Karpas-422 (cell line): ENCODE measurements at regions not wholly inside any gene's neighbourhood (a gene's known extent, or its start where the extent isn't known, plus 50 kb on each side); places are given as distances from the start of the nearest gene placed in this dataset.

ENCODE experiments used
- DNase-seq: peaks from one replicate; pipeline ENCODE4 v3.0.0-alpha.2; 2015
- H2AFZ ChIP-seq: fragments of 200-600 bp; sonication (generic); 2 replicates; pipeline ENCODE4 v1.6.1; 2014; ENCODE audit warnings: antibody characterized with exemption, low read length, mixed read lengths
- H3K27ac ChIP-seq: fragments of 200-600 bp; sonication (generic); 2 replicates; pipeline ENCODE4 v1.5.1; 2014; ENCODE audit warnings: mild to moderate bottlenecking, low read length, moderate library complexity
- H3K27me3 ChIP-seq: fragments of 200-600 bp; sonication (generic); 2 replicates; pipeline ENCODE4 v1.6.1; 2014; ENCODE audit warnings: low read length, mixed read lengths
- H3K36me3 ChIP-seq: fragments of 200-600 bp; sonication (generic); 2 replicates; pipeline ENCODE4 v1.6.1; 2014; ENCODE audit warnings: low read length, mixed read lengths; ENCODE audit not compliant: insufficient read depth
- H3K4me1 ChIP-seq: fragments of 200-600 bp; sonication (generic); 2 replicates; pipeline ENCODE4 v1.6.1; 2014; ENCODE audit warnings: mild to moderate bottlenecking, low read length, mixed read lengths
- H3K4me2 ChIP-seq: fragments of 200-600 bp; sonication (generic); 2 replicates; pipeline ENCODE4 v1.6.1; 2014; ENCODE audit warnings: low read length, low read depth, mild to moderate bottlenecking; ENCODE audit not compliant: poor library complexity, severe bottlenecking
- H3K4me3 ChIP-seq: fragments of 200-600 bp; sonication (generic); 2 replicates; pipeline ENCODE4 v1.5.1; 2014; ENCODE audit warnings: mild to moderate bottlenecking, antibody characterized with exemption, low read length, mixed read lengths
- H3K79me2 ChIP-seq: fragments of 200-600 bp; sonication (generic); 2 replicates; pipeline ENCODE4 v1.6.1; 2014; ENCODE audit warnings: mild to moderate bottlenecking, low read length, mixed read lengths
- H3K9ac ChIP-seq: fragments of 200-600 bp; sonication (generic); 2 replicates; pipeline ENCODE4 v1.6.0; 2014; ENCODE audit warnings: low read length
- H3K9me2 ChIP-seq: fragments of 200-600 bp; sonication (generic), shearing (Covaris generic); replicated peaks from 2 replicates; pipeline ENCODE4 v1.6.0; 2014; ENCODE audit warnings: mild to moderate bottlenecking, low read length, moderate library complexity; ENCODE audit not compliant: insufficient read depth
- H3K9me3 ChIP-seq: fragments of 300-700, 200-600 bp; sonication (generic); 2 replicates; pipeline ENCODE4 v1.6.1; 2014; ENCODE audit warnings: low read length, mixed read lengths
- H4K20me1 ChIP-seq: fragments of 200-600 bp; sonication (generic); 2 replicates; pipeline ENCODE4 v1.6.1; 2014; ENCODE audit warnings: mild to moderate bottlenecking, antibody characterized with exemption, low read length, low read depth; ENCODE audit not compliant: insufficient read depth

DNA sequence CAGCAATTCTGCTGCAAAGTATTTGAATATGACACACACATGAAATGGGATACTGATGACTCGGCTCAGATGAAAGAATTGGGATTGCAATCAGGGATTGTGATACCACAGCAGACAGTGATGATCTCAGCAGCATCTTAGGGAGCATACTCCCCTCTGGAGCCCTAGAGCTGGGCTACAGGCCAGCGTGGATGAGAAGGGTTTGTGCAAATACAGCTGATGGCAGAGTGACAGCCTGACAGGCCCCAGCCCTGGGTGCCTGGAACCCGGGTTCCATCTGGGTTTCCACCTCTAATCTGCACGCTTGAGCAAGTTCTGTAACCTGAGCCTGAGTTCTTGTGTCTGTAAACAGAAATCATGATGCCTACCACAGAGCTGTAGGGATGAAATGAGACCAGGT, 418.0 kb downstream of the LRATD1 start:
- DNase-seq, result no peak
- H3K27ac ChIP-seq, result peak overlapping the region; percentile 64
- H3K27me3 ChIP-seq, result no peaks in the 10 kb centered on the region
- no peak overlapping the region for H3K4me3 ChIP-seq
- H4K20me1 ChIP-seq, result no peaks in the 10 kb centered on the region
- H3K4me2 ChIP-seq, result peak overlapping the region; percentile 38
- H3K79me2 ChIP-seq, result no peaks in the 10 kb centered on the region
- no peaks in the 10 kb centered on the region for H3K9me3 ChIP-seq
- no peak overlapping the region for H2AFZ ChIP-seq
- peaks cover 36% of the 10 kb centered on the region for H3K4me1 ChIP-seq
- H3K36me3 ChIP-seq, result no peaks in the 10 kb centered on the region
- H3K9me2 ChIP-seq, result no peaks in the 10 kb centered on the region
- no peak overlapping the region; the same call in 1 of the 2 replicates for H3K9ac ChIP-seq

DNA sequence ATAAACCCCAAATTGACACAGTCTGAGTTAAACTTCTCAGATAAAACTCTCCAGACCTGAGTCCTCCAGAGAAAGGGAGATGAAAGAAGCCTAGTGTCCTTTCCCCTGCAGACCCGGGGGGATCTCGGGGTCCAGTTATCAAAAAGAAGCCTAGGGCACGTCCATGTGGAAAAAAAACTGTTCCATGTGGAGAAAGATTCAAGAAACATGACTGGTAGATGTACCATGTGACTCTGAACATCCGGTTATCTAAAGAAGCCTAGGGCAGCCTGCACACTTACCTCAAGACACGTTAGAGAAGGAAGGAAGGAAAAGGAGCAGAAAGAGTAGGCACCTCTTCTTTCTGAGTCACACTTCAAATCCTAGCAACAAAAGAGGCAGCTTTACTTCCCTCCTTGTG, 421.0 kb downstream of the LRATD1 start:
- Histone ChIP-seq H3K4me2 (no peak overlapping the region), H3K4me3 (no peak overlapping the region), H3K9me2 (no peaks in the 10 kb centered on the region), H3K27me3 (no peaks in the 10 kb centered on the region), H4K20me1 (no peaks in the 10 kb centered on the region), H3K4me1 (peaks cover 34% of the 10 kb centered on the region), H3K9me3 (no peaks in the 10 kb centered on the region), H3K36me3 (no peaks in the 10 kb centered on the region), H3K9ac (no peak overlapping the region), H3K27ac (no peak overlapping the region), H3K79me2 (no peaks in the 10 kb centered on the region), H2AFZ (no peak overlapping the region)
- DNase-seq, result no peak

DNA sequence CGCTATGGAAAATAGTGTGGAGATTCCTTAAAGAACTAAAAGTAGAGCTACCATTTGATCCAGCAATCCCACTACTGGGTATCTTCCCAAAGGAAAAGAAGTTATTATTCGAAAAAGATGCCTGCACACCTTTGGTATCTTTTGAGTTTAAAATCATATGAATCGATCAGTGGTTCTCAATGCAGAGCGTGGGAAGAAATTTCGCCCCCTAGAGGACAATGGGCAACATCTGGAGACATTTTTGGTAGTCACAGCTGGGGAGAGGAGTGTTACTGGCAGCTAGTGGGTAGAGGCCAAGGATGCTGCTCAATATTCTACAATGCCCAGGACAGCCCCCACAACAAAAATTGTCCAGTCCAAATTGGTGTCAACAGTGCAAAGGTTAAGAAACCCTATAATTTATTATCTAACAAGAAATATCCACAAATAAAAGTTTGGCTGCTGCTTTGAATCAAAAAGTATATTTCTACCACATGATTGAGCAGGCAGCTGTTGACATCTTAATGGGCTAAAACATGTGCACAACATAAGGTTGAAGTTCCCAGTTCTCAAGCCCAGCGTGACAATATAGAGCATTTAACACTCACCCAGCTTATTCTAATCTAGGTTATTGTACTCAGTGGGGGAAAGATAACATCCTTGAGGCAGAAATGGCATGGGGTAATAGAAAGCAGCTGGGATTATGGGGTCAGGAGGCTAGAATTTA, 425.7 kb downstream of the LRATD1 start:
- no peaks in the 10 kb centered on the region for H3K36me3 ChIP-seq
- no peaks in the 10 kb centered on the region for H3K9me3 ChIP-seq
- no peak overlapping the region for H2AFZ ChIP-seq
- no peaks in the 10 kb centered on the region for H4K20me1 ChIP-seq
- peak; percentile 85 for DNase-seq
- H3K9ac ChIP-seq, result no peak overlapping the region
- H3K9me2 ChIP-seq, result no peaks in the 10 kb centered on the region
- no peak overlapping the region for H3K27ac ChIP-seq
- H3K4me2 ChIP-seq, result no peak overlapping the region
- no peaks in the 10 kb centered on the region for H3K79me2 ChIP-seq
- H3K4me3 ChIP-seq, result no peak overlapping the region
- H3K4me1 ChIP-seq, result peaks cover 10% of the 10 kb centered on the region
- no peaks in the 10 kb centered on the region for H3K27me3 ChIP-seq

DNA sequence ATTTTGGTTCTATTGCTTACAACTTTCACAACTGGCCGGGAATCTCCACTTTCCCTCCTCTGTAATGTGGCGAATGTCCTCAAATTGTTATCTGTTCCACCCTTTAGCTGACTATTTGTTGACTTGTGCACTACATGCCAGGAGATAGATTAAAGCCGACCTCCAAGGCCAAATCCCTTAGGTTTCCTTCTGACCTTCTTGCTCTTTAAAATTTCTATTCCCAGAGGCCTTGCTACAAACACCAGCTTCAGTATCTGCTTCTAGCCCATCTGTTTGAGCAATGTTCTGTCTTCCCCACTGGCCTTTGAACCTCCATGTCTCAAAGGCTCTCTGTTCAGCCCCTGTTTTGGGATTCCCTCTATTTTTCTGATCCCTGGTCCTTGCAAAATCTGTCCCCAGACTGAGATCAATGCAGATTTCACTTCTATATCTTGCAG, 426.2 kb downstream of the LRATD1 start:
- Histone ChIP-seq H3K4me3 (no peak overlapping the region), H4K20me1 (no peaks in the 10 kb centered on the region), H3K79me2 (no peaks in the 10 kb centered on the region), H3K27me3 (no peaks in the 10 kb centered on the region), H3K9me2 (no peaks in the 10 kb centered on the region), H3K36me3 (no peaks in the 10 kb centered on the region), H3K4me1 (peaks cover 8% of the 10 kb centered on the region), H3K9ac (no peak overlapping the region), H3K27ac (no peak overlapping the region), H3K4me2 (no peak overlapping the region), H3K9me3 (no peaks in the 10 kb centered on the region), H2AFZ (no peak overlapping the region)
- DNase-seq, result no peak

DNA sequence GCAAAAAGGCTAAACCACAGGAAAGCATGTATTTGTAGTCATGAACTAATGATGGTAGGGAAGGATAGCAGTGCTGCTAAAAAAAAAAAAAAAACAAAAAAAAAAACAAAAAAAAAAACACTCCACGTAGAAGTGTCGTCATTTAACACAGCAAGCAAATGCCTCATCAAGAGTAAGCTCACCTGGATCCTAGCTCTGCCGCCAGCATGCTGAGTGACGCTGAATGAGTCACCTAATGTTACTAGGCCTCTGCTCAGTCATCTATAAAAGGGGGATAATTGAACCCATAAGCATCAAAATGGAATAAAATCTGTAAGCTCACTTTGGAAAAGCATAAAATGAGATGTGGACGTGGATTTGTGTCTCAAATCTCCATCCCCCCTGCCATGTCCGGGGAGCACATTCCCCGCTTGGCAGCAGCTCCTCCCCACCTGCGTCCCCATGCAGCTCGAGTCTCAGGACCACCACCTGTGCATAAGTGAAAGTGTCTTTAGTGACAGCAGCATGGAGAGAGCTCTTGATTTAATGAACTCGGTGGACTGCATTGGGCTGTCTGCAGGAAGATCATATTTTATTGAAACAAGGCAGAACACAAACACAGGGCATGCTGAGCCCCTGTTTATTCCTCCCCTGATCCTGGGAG, 427.5 kb downstream of the LRATD1 start:
- H3K27ac ChIP-seq, result no peak overlapping the region
- no peak overlapping the region for H3K9ac ChIP-seq
- H3K4me2 ChIP-seq, result no peak overlapping the region
- peaks cover 3% of the 10 kb centered on the region; the same call in 1 of the 2 replicates for H3K9me3 ChIP-seq
- peak; percentile 11 for DNase-seq
- H3K79me2 ChIP-seq, result no peaks in the 10 kb centered on the region
- H3K27me3 ChIP-seq, result no peaks in the 10 kb centered on the region
- no peaks in the 10 kb centered on the region for H3K36me3 ChIP-seq
- H4K20me1 ChIP-seq, result no peaks in the 10 kb centered on the region
- H3K9me2 ChIP-seq, result no peaks in the 10 kb centered on the region
- peaks cover 8% of the 10 kb centered on the region for H3K4me1 ChIP-seq
- H3K4me3 ChIP-seq, result no peak overlapping the region
- no peak overlapping the region for H2AFZ ChIP-seq

DNA sequence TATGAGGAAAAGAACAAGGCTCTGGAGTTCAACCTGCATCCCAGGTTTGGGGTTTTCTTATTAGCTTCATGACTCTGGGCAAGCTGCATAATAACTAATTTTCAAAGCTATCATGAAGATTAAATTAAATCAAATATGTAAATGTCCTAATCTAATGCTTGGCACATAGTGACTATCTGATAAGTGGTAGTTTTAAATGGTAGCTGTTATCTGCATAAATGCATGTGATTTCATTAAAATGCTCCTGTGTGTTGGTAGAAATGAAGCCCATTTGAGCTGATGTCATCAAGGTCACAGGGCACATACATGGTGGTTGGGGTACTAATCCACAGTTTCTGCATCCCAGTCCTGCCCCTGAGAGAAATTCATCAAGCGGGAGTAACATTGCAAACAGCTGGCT, 428.8 kb downstream of the LRATD1 start:
- peaks cover 3% of the 10 kb centered on the region; the same call in 1 of the 2 replicates for H3K9me3 ChIP-seq
- H3K27ac ChIP-seq, result no peak overlapping the region
- H3K36me3 ChIP-seq, result no peaks in the 10 kb centered on the region
- H3K9me2 ChIP-seq, result no peaks in the 10 kb centered on the region
- no peak overlapping the region for H3K9ac ChIP-seq
- peaks cover 10% of the 10 kb centered on the region for H3K4me1 ChIP-seq
- no peaks in the 10 kb centered on the region for H3K79me2 ChIP-seq
- H3K4me3 ChIP-seq, result no peak overlapping the region
- H2AFZ ChIP-seq, result no peak overlapping the region
- H3K4me2 ChIP-seq, result no peak overlapping the region
- DNase-seq, result no peak
- H4K20me1 ChIP-seq, result no peaks in the 10 kb centered on the region
- H3K27me3 ChIP-seq, result no peaks in the 10 kb centered on the region

DNA sequence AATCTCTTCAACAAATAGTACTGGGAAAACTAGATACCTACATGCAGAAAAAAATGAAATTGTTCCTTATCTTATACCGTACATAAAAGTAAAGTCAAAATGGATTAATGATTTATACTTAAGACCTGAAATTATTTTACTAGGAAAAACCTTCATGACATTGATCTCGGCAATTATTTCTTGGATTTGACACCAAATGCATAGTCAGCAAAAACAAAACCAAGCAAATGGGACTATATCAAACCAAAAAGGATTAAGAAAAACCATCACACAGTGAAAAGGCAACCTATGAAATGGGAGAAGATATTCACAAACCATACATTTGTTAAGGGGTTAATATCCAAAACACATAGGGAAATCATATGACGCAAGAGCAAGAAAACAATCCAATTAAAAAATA, 433.6 kb downstream of the LRATD1 start:
- Histone ChIP-seq H3K9ac (no peak overlapping the region), H4K20me1 (no peaks in the 10 kb centered on the region), H3K4me1 (peaks cover 12% of the 10 kb centered on the region), H2AFZ (no peak overlapping the region), H3K27ac (no peak overlapping the region), H3K36me3 (no peaks in the 10 kb centered on the region), H3K9me3 (peaks cover 3% of the 10 kb centered on the region; the same call in 1 of the 2 replicates), H3K4me2 (no peak overlapping the region), H3K4me3 (no peak overlapping the region), H3K9me2 (no peaks in the 10 kb centered on the region), H3K79me2 (no peaks in the 10 kb centered on the region), H3K27me3 (no peaks in the 10 kb centered on the region)
- DNase-seq, result no peak

DNA sequence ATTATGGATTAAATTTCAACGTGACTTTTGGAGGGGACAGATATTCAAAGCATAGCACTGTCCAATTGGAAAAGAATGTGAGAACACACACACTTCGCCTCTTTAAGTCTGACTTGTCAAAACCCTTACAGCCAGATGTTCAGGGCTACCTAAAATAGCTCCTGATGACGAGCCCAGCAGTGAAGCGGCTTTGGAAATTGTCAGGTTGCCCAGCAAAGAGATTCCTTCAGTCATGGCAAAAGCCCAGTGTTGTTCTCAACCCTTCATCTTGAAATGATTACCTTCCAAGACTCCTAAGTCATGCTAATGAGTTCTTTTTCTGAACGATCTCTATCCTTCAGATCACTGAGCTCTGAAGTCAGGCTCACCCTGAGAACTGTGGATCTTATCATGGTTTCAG, 436.6 kb downstream of the LRATD1 start:
- Histone ChIP-seq H3K4me2 (no peak overlapping the region), H3K4me1 (peaks cover 4% of the 10 kb centered on the region; the same call in 1 of the 2 replicates), H4K20me1 (no peaks in the 10 kb centered on the region), H3K36me3 (no peaks in the 10 kb centered on the region), H3K9me2 (no peaks in the 10 kb centered on the region), H3K27me3 (no peaks in the 10 kb centered on the region), H3K9me3 (peaks cover 3% of the 10 kb centered on the region; the same call in 1 of the 2 replicates), H3K9ac (no peak overlapping the region), H3K4me3 (no peak overlapping the region), H3K79me2 (no peaks in the 10 kb centered on the region), H3K27ac (no peak overlapping the region), H2AFZ (no peak overlapping the region)
- no peak for DNase-seq
